IPS-18a (cell line): ENCODE measurements at regions not wholly inside any gene's neighbourhood (a gene's known extent, or its start where the extent isn't known, plus 50 kb on each side); places are given as distances from the start of the nearest gene placed in this dataset.

ENCODE experiments used
- H3K27ac ChIP-seq: one replicate; pipeline ENCODE4 v1.5.1; 2013; ENCODE audit warnings: low read length
- H3K27me3 ChIP-seq: one replicate; pipeline ENCODE4 v1.6.1; 2013; ENCODE audit warnings: mild to moderate bottlenecking, low read length; ENCODE audit not compliant: control insufficient read depth, insufficient read depth
- H3K36me3 ChIP-seq: one replicate; pipeline ENCODE4 v1.6.1; 2013; ENCODE audit warnings: low read depth, low read length; ENCODE audit not compliant: control insufficient read depth
- H3K4me1 ChIP-seq: one replicate; pipeline ENCODE4 v1.6.1; 2013; ENCODE audit warnings: low read depth, low read length; ENCODE audit not compliant: control insufficient read depth
- H3K4me3 ChIP-seq: one replicate; pipeline ENCODE4 v1.5.1; 2013; ENCODE audit warnings: low read length
- H3K9ac ChIP-seq: one replicate; pipeline ENCODE4 v1.6.1; 2013; ENCODE audit warnings: mild to moderate bottlenecking, low read length, moderate library complexity
- H3K9me3 ChIP-seq: one replicate; pipeline ENCODE4 v1.6.1; 2013; ENCODE audit warnings: low read depth, low read length; ENCODE audit not compliant: control insufficient read depth

DNA sequence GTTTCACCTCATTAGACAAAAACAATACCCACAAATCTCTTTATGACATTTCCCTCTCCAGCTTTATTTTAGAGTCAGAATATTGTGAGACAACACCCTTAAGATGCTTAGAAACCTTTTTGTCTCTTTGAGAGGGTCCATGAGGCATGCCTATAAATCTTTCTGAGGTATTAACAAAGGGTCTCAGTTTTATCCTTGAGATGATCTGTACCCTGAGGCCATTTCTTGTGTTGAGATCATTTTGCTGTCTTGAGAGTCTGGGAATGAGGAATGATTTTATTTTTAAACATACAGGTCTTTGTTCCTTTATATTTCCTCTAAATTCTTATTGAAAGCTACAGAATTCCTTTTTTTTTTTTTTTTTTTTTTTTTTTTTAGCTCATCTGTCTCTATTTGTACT, 179.7 kb upstream of the HS3ST4 start:
- Histone ChIP-seq H3K27ac (no peak overlapping the region), H3K9me3 (no peaks in the 10 kb centered on the region), H3K9ac (no peak overlapping the region), H3K4me1 (no peaks in the 10 kb centered on the region), H3K27me3 (no peaks in the 10 kb centered on the region), H3K4me3 (no peak overlapping the region), H3K36me3 (no peaks in the 10 kb centered on the region)

DNA sequence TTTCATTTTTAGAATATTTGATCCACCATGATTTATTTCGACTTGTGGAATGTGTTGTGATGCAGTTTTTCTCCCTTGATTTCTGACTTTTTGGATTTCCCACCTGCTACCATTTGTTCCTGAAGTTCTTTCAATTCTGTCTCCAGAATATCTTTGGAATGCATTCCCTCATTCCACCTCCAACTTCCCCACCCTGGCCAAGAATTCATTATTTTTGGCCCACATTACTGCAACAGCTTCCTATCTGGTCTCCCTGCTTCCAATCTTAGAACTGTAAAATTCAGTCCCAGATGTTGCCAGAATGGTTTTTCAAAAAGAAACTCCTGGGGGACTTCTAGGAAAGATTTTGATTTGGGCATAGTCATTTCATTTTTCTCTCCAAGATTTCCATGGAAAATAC, 182.3 kb upstream of the HS3ST4 start:
- no peak overlapping the region for H3K4me3 ChIP-seq
- H3K27ac ChIP-seq = no peak overlapping the region
- no peaks in the 10 kb centered on the region for H3K27me3 ChIP-seq
- no peak overlapping the region for H3K9ac ChIP-seq
- H3K4me1 ChIP-seq = no peaks in the 10 kb centered on the region
- no peaks in the 10 kb centered on the region for H3K36me3 ChIP-seq
- no peaks in the 10 kb centered on the region for H3K9me3 ChIP-seq

GRCh38 chr16:25501530-25502255, 190.1 kb upstream of the HS3ST4 start:
- H3K4me3 ChIP-seq = no peak overlapping the region
- H3K27me3 ChIP-seq = no peaks in the 10 kb centered on the region
- H3K27ac ChIP-seq = no peak overlapping the region
- no peaks in the 10 kb centered on the region for H3K36me3 ChIP-seq
- H3K9me3 ChIP-seq = no peaks in the 10 kb centered on the region
- no peak overlapping the region for H3K9ac ChIP-seq
- H3K4me1 ChIP-seq = no peaks in the 10 kb centered on the region

DNA sequence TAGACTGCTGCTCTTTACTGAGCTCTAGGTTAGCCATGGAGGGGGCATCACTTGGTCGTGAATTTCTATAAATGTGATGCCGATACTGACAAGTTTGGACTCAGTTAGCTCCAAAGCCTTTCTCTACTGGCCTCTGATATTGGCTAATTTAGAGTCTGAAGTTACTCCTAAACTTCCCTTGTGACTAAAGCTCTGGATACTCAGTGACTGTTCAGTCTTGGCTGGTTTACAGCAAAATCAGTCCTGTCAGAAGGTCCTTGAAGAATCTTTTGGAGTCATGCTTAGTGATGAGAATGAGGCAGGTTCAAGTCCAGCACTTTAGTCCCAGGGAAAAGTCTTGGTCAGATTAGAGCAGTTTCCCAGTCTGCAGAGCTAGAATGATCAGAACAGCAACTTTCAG, 197.5 kb upstream of the HS3ST4 start:
- no peaks in the 10 kb centered on the region for H3K4me1 ChIP-seq
- no peaks in the 10 kb centered on the region for H3K36me3 ChIP-seq
- no peak overlapping the region for H3K9ac ChIP-seq
- H3K4me3 ChIP-seq = no peak overlapping the region
- no peak overlapping the region for H3K27ac ChIP-seq
- no peaks in the 10 kb centered on the region for H3K27me3 ChIP-seq
- no peaks in the 10 kb centered on the region for H3K9me3 ChIP-seq

GRCh38 chr16:25493136-25493811, 198.5 kb upstream of the HS3ST4 start:
- Histone ChIP-seq H3K9me3 (no peaks in the 10 kb centered on the region), H3K27me3 (no peaks in the 10 kb centered on the region), H3K9ac (no peak overlapping the region), H3K4me1 (no peaks in the 10 kb centered on the region), H3K4me3 (no peak overlapping the region), H3K27ac (no peak overlapping the region), H3K36me3 (no peaks in the 10 kb centered on the region)

DNA sequence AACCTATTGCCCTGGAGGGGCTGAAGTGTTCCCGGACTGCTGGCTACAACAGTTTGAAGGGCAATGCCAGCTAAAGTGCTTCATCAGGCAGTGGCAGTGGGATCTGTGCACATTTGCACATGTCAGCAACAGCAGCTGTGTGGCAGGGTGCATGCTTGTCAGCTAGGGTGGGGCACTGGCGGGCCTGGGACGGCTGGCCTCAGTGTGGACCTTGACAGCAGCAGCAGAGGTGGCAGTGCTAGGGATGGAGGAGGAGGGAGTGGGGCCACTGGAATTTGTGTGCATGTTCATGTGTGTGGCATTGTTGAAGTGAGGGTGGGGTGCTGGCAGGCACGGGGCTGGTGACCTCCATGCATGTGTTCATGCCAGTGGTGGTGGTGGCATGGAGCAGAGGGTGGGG, 203.3 kb upstream of the HS3ST4 start:
- Histone ChIP-seq H3K4me1 (no peaks in the 10 kb centered on the region), H3K9ac (no peak overlapping the region)

GRCh38 chr16:25487888-25488287, 203.9 kb upstream of the HS3ST4 start:
- no peaks in the 10 kb centered on the region for H3K27me3 ChIP-seq
- no peaks in the 10 kb centered on the region for H3K36me3 ChIP-seq
- no peak overlapping the region for H3K4me3 ChIP-seq
- H3K9ac ChIP-seq = no peak overlapping the region
- H3K4me1 ChIP-seq = no peaks in the 10 kb centered on the region
- no peak overlapping the region for H3K27ac ChIP-seq
- H3K9me3 ChIP-seq = no peaks in the 10 kb centered on the region

More for the DNA sequence above, 203.3 kb upstream of the HS3ST4 start:
- no peaks in the 10 kb centered on the region for H3K36me3 ChIP-seq
- H3K27me3 ChIP-seq = no peaks in the 10 kb centered on the region
- H3K9me3 ChIP-seq = no peaks in the 10 kb centered on the region
- no peak overlapping the region for H3K4me3 ChIP-seq
- no peak overlapping the region for H3K27ac ChIP-seq

DNA sequence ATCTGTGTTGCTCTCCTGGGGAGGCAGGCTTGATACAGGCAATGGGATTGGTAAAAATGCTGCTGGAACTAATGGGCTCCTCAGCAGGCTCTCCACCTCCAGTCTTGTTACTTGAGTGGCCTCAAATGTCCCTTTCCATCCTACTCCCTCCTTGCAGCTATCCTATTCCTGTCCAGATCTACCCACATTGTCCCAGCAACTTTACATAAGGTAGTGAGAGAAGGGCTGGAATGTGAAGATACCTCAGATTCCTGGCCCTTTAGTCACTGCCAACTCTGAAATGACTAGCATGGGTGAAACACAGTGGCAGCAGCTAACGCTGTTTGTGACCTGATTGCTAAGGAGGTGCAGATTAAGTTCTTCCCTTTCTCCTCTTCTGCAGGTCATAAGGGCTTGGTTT, 210.1 kb upstream of the HS3ST4 start:
- H3K27ac ChIP-seq = no peak overlapping the region
- H3K27me3 ChIP-seq = no peaks in the 10 kb centered on the region
- no peak overlapping the region for H3K9ac ChIP-seq
- H3K4me1 ChIP-seq = no peaks in the 10 kb centered on the region
- no peak overlapping the region for H3K4me3 ChIP-seq
- H3K36me3 ChIP-seq = no peaks in the 10 kb centered on the region
- H3K9me3 ChIP-seq = no peaks in the 10 kb centered on the region

DNA sequence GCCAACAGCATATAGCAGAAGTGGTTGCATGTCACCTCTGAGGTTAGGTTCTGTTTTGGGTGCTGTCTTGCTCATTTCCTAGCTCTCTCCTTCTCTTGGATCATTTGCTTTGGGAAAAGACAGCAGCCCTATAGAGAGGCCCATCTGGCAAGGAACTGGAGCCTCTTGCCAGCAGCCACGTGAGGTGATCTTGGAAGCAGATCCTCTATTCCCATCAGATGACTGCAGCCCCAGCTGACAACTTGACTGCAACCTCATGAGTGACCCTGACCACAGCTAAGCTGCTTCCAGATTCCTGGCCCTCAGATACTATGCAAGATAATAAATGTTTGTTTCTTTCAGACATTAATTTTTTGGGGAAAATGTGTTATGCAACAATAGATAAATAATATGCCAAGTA, 213.3 kb upstream of the HS3ST4 start:
- H3K27ac ChIP-seq = no peak overlapping the region
- no peaks in the 10 kb centered on the region for H3K36me3 ChIP-seq
- no peaks in the 10 kb centered on the region for H3K4me1 ChIP-seq
- H3K9me3 ChIP-seq = no peaks in the 10 kb centered on the region
- no peak overlapping the region for H3K4me3 ChIP-seq
- H3K27me3 ChIP-seq = no peaks in the 10 kb centered on the region
- H3K9ac ChIP-seq = no peak overlapping the region

DNA sequence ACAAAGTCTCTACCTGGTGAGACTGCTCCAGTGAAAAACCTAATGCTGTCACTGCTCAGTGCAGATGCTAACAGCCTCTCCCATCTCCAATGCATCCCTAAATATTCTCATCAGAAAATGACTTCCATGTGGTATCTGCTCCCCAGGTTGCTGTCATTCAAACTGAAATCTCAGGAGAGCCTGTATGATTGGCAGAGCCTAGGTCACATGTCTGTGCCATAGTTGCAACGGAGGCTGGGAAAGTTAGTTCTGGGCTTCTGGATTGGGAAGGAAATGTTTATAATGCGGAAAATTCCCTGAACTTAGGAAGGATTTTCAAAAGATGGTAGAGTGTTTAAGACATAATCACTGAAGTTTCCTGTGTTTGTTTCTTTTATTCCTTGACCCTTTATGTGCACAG, 206.4 kb upstream of the ZKSCAN2 start:
- no peak overlapping the region for H3K9ac ChIP-seq
- H3K27ac ChIP-seq = no peak overlapping the region
- no peaks in the 10 kb centered on the region for H3K36me3 ChIP-seq
- H3K4me3 ChIP-seq = no peak overlapping the region
- no peaks in the 10 kb centered on the region for H3K27me3 ChIP-seq
- no peaks in the 10 kb centered on the region for H3K9me3 ChIP-seq
- H3K4me1 ChIP-seq = no peaks in the 10 kb centered on the region

DNA sequence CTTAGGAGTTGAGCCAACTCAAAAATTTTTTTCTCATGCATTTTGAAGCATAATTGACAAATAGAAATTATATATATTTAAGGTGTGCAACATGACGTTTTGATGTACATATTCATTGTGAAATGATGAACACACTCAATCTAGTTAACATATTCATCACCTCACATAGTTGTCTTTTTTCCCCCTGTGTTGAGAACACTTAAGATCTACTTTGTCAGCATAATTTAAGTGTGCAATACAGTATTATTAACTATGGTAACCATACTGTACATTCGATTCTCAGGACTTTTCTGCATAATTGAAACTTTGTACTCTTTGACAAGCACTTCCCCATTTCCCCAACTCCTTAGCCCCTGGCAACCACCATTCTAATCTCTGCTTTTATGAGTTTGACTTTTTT, 192.2 kb upstream of the ZKSCAN2 start:
- Histone ChIP-seq H3K4me1 (no peaks in the 10 kb centered on the region), H3K36me3 (no peaks in the 10 kb centered on the region), H3K9me3 (no peaks in the 10 kb centered on the region), H3K27me3 (no peaks in the 10 kb centered on the region), H3K4me3 (no peak overlapping the region), H3K9ac (no peak overlapping the region), H3K27ac (no peak overlapping the region)

DNA sequence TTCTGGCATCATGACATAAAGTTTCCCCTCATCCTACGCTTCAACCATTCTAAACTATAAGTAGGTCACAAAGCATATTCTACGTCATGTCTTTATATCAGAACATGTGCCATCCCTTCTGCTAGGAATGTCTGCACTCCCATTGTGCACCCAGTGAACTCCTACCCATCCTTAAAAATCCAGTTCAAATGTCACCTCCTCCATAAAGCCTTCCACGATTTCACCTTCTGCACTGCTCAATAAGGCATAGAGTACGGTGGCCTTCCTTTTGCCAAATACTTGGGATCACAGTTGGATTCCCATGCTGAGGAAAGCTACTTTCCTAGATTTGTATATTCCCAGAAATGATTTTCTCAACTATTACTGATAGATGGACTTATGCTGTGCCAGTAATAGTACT, 186.3 kb upstream of the ZKSCAN2 start:
- H3K9me3 ChIP-seq = no peaks in the 10 kb centered on the region
- H3K9ac ChIP-seq = no peak overlapping the region
- H3K36me3 ChIP-seq = no peaks in the 10 kb centered on the region
- no peak overlapping the region for H3K27ac ChIP-seq
- H3K4me3 ChIP-seq = no peak overlapping the region
- H3K27me3 ChIP-seq = no peaks in the 10 kb centered on the region
- H3K4me1 ChIP-seq = no peaks in the 10 kb centered on the region
